Forelimb muscle (tissue), 1 donor: ENCODE measurements at regions not wholly inside any gene's neighbourhood (a gene's known extent, or its start where the extent isn't known, plus 50 kb on each side); places are given as distances from the start of the nearest gene placed in this dataset.
"Not testable (repeated sequence)": the region's sequence is repeated elsewhere in the genome, so short reads cannot be mapped to it uniquely, and the experiment has no call there.

Experiments used
- DNase-seq: peaks from one replicate; pipeline ENCODE4 v3.0.0-alpha.2; 2013; ENCODE audit warnings: low read depth

DNA sequence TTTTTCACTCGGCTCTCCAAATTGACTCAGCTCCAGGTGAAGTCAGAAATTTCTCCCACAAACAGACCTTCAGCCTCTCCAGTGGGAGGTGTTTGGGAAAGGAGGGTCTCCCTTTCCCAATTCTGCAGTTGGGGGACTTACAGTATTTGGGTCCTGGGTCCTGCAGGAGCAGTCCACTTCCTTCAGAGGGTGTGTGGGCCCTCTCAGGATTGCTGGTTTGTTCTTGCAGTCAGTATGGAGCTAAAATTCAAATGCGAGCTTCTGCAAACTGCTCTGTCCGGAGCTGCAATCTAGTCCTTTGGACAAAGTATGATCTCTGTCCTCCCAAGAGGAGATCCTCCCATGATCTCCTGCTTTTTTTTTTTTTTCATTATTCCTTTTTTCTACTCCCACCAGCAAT lies 87.9 kb upstream of the MSTN start:
- DNase-seq: no peak

DNA sequence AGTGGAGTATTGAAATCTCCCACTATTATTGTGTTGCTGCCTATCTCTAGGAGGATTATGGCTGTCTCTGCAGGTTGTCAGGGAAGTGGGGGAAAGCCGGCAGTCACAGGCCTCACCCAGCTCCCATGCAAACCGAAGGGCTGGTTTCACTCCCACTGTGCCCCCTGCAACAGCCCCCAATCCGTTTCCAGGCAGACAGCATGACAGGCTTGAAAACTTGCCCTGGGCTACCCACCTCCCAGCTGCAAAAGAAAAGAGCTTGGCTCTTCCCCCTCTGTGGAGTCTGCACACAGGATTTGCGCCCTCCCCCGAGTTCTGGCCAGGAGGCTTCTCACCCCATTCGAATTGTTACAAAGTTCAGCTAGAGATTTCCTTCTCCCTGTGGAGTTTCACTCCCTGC lies 87.4 kb upstream of the MSTN start:
- no peak for DNase-seq

- no peak for DNase-seq
These were observed 86.7 kb upstream of the MSTN start for GRCh38 chr2:190149200-190149599.

DNA sequence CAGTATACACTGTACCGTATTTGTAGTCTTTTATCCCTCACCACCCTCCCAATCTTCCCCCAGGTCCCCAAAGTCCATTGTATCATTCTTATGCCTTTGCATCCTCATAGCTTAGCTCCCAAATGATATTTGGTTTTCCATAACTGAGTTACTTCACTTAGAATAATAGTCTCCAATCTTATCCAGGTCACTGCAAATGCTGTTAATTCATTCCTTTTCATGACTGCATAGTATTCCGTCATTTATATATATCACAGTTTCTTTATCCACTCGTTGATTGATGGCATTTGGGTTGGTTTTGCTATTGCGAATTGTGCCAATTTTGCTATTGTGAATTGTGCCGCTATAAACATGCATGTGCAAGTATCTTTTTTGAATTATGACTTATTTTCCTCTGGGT lies 83.6 kb upstream of the MSTN start:
- not testable (repeated sequence) for DNase-seq

DNA sequence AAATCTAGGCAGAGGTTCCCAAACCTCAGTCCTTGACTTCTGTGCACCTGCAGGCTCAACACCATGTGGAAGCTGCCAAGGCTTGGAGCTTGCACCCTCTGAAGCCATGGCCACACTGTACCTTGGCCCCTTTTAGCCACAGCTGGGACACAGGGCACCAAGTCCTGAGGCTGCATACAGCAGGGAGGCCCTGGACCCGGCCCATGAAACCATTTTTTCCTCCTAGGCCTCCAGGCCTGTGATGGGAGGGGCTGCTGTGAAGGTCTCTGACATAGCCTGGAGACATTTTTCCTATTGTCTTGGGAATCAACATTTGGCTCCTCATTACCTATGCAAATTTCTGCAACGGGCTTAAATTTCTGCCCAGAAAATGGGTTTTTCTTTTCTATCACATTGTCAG lies 77.9 kb upstream of the MSTN start:
- not testable (repeated sequence) for DNase-seq

DNA sequence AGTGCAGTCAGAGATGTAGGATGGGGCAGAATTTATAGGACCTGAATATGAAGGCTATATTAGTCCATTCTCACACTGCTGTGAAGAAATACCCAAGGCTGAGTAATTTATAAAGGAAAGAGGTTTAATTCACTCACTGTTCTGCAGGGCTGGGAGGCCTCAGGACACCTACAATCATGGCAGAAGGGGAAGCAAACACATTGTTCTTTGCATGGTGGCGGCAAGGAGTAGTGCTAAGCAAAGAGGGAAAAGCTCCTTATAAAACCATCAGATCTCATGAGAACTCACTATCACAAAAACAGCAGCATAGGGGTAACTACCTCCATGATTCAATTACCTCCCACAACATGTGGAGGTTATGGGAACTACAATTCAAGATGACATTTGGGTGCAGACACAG lies 76.8 kb upstream of the MSTN start:
- DNase-seq: no peak

DNA sequence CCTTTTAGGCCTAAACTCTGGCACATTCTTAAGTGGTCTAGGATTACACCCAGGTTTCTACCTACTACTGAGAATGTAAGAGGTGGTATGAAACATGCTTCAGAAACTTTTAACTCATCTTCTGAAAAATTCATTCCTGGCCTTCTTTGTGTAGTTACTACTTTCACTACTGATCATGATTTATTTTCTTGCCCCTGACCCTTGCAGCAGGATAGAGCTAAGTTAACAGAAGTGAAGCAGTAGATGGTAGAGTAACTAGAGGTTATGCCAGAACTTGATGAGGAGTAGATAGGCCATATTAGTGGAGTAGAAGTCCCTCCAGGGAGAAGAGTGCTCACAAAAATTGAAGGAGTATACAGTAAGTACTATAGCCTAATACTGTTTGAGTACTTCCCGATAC lies 75.5 kb upstream of the MSTN start:
- no peak for DNase-seq

DNA sequence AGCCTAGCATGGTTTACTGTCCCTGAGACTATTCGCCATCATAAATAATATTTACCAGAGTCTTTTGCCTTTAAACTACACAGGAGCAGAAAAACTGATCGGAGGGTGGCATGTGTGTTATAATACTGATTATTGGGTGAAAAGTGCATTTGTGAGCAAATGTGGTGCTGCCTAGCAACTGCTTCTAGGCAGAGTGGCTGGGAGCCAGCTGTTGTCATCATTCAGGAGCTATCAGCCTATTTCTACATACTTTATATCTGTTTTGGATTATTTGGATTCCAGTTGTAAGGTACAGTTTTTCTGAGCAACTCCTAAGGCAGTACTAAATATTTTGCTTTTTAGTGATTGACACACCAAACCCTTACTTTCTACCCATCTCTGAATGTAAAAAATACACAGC lies 75.0 kb upstream of the MSTN start:
- no peak for DNase-seq

GRCh38 chr2:190136825-190137224 lies 74.3 kb upstream of the MSTN start:
- DNase-seq: no peak

DNA sequence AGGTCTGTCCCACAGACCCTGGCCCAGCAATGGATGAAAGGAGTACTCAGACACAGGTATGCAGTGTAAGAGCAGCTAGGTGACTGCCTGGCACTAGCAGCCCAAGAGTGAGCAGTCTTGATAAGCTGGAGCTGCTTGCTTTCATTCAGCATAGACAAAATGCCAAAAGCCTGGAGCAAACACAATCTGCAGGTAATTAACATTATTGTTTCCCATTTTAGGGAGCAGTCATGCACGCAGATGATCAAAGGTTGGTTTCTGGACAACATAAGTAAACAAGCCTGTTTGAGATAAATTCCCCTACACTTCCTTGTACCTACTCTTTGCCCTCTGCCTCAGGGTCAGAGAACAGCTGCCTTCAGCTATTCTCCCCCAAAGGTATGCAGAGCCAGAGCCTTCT lies 73.7 kb upstream of the MSTN start:
- DNase-seq: no peak

GRCh38 chr2:190129421-190130199 lies 67.1 kb upstream of the MSTN start:
- no peak for DNase-seq

DNA sequence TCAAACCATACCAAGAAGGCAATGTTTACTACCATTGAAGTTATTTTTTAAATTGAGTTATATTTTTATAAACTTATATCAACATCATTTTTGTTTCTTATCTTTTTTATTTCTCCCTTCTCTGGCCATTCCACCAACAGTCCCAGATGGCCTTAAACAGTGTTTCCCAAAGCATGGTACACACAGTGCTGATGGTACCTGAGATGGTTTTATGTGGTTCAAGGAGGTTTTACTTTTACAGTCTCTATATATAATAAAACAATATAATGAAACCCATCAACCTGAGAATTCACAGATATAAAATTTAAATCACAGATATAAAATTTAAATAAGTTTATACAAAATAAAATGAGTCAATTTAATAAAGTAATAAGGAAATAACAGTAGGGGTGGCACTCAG lies 65.1 kb upstream of the MSTN start:
- DNase-seq: no peak

GRCh38 chr2:190126798-190127197 lies 64.3 kb upstream of the MSTN start:
- peak; percentile 31 for DNase-seq

DNA sequence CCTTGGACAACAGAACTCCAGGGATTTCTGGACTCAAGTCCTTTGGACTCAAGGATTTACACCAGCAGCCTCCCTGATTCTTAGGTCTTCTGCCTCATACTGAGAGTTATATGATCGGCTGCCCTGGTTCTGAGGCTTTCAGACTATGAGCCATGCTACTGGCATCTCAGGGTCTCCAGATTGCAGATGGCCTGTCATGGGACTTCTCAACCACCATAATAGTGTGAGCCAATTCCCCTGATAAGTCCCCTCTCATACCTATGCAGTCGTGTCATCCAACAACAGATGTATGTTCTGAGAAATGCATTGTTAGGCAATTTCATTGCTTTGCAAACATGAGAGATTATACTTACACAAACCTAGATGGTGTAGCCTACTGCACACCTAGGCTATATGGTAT lies 61.4 kb upstream of the MSTN start:
- DNase-seq: no peak

DNA sequence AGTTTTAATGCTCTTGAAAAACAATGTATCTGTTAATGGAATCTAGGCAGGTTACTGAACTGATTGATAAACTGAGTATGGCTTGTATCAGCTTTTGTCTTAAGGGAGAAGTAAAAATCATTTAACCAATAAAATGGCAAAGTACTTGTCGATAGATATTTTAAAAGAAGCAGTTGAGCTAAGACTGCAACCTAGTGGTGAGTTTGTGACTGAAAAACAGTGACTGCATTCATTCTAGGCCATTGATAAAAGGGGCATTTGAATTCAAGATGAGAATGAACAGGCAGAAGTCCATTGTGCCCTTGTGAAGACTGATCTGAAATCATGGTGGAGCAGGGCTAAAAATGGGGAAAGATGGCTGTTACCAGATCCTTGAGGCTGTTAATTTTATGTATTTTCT lies 59.4 kb upstream of the MSTN start:
- no peak for DNase-seq

DNA sequence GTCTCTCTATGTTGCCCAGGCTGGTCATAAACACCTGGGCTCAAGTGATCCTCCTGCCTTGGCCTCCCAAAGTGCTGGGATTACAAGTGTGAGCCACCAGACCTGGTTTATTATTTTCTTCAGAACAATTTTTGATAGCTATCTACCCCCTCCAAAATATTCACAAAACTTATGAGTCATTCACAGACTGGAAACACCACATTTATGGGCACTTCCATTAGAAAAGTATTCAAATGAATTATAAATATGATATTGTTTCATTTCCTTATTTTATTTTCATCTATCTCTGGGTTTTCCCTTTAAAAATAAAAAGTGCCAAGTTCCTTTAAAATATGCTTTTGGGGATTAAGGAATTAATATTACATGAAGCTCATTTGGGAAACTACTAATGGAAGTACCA lies 58.8 kb upstream of the MSTN start:
- DNase-seq: no peak

- no peak for DNase-seq
These were observed 57.5 kb upstream of the MSTN start for GRCh38 chr2:190119923-190120590.

- no peak for DNase-seq
These were observed 56.7 kb upstream of the MSTN start for GRCh38 chr2:190119257-190119656.

DNA sequence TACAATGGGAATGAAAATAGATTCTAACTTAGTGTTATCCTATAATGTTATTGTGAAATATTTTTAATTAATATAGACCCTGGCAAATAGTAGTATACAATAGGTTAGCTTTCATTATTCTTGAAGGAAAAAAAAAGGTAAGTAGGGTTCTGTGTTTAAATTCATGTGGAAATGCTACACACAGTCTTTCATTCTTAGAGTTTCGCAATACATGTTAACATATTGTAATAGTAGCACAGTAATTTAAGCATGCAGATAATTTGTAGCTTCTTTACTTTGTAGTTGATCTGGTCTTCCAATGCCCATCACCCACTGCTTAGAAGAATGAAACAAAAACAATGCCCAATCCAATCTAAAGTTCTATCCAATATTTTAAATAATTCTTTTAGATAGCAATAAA lies 54.8 kb upstream of the MSTN start:
- DNase-seq: no peak

DNA sequence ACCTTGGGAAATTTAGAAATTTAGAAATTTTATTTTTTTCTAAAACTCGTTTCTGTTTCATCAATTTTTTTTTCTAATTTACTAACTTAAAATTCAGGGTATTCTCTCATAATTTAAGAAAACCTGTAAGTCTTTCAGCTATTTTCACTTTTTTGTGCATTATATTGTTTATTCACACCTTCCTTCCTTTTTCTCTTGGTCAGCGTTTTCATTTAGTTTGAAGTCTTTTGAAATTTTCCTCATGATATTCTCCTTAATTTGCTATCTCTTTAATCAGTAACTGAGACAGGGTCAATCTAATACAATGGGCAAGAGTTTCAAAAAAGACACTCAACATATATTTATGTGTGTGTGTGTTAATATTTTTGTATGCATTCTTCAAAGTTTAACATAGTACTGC lies 50.5 kb upstream of the MSTN start:
- no peak for DNase-seq
